DND-41 (cell line): ENCODE measurements at regions not wholly inside any gene's neighbourhood (a gene's known extent, or its start where the extent isn't known, plus 50 kb on each side); places are given as distances from the start of the nearest gene placed in this dataset.

Source experiments
- EZH2 ChIP-seq: IDR thresholded peaks from 3 replicates; pipeline ENCODE4 v1.6.1; 2012; ENCODE audit warnings: borderline replicate concordance, low read depth, mild to moderate bottlenecking, moderate library complexity, low read length, inconsistent platforms; ENCODE audit not compliant: severe bottlenecking
- TF ChIP-seq, protein P1 (sequence below): IDR thresholded peaks from 2 replicates; pipeline ENCODE4 v1.5.1; 2012; ENCODE audit warnings: borderline replicate concordance, low read length, moderate library complexity, mild to moderate bottlenecking; ENCODE audit not compliant: poor library complexity, severe bottlenecking; ENCODE audit errors: extremely low read depth

DNA sequence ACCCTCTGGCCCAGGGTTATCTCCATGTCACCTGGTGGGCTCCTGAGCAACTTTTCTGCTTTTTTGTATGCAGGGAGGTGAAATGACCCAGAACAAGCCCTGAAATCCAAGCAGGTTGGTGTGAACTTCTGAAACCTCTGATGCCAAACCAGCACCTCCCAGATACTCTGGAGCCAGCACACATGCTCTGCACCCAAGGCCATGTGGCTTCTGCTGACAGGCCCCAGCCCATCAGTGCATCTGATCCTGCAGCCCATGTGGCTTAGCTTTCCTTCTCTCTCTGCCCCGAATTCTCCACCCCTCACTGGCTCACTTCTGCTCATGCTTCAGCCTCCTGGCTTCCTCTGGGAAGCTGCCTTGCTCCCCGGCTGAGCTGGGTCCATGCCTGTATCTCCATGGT is 59.3 kb upstream of the RPS6KA2 start:
- TF ChIP-seq, protein P1, sequence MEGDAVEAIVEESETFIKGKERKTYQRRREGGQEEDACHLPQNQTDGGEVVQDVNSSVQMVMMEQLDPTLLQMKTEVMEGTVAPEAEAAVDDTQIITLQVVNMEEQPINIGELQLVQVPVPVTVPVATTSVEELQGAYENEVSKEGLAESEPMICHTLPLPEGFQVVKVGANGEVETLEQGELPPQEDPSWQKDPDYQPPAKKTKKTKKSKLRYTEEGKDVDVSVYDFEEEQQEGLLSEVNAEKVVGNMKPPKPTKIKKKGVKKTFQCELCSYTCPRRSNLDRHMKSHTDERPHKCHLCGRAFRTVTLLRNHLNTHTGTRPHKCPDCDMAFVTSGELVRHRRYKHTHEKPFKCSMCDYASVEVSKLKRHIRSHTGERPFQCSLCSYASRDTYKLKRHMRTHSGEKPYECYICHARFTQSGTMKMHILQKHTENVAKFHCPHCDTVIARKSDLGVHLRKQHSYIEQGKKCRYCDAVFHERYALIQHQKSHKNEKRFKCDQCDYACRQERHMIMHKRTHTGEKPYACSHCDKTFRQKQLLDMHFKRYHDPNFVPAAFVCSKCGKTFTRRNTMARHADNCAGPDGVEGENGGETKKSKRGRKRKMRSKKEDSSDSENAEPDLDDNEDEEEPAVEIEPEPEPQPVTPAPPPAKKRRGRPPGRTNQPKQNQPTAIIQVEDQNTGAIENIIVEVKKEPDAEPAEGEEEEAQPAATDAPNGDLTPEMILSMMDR: no peak
- no peak for TF ChIP-seq EZH2
